Erythroblast (primary cell): ENCODE measurements at regions not wholly inside any gene's neighbourhood (a gene's known extent, or its start where the extent isn't known, plus 50 kb on each side); places are given as distances from the start of the nearest gene placed in this dataset.

Experiments used
- GATA1 ChIP-seq: IDR thresholded peaks from 2 replicates; pipeline ENCODE4 v1.6.1; 2011; ENCODE audit warnings: low read depth, mild to moderate bottlenecking, control low read depth, low read length, moderate library complexity
- POLR2A ChIP-seq: IDR thresholded peaks from 2 replicates; pipeline ENCODE4 v1.6.1; 2011; ENCODE audit warnings: mild to moderate bottlenecking, low read length

- TF ChIP-seq POLR2A, result no peak
- no peak for TF ChIP-seq GATA1
Measured at GRCh38 chr12:59046763-59047534, 126.6 kb upstream of the LRIG3 start.
